ENCODE measurements at regions not wholly inside any gene's neighbourhood (a gene's known extent, or its start where the extent isn't known, plus 50 kb on each side); places are given as distances from the start of the nearest gene placed in this dataset.

DNA sequence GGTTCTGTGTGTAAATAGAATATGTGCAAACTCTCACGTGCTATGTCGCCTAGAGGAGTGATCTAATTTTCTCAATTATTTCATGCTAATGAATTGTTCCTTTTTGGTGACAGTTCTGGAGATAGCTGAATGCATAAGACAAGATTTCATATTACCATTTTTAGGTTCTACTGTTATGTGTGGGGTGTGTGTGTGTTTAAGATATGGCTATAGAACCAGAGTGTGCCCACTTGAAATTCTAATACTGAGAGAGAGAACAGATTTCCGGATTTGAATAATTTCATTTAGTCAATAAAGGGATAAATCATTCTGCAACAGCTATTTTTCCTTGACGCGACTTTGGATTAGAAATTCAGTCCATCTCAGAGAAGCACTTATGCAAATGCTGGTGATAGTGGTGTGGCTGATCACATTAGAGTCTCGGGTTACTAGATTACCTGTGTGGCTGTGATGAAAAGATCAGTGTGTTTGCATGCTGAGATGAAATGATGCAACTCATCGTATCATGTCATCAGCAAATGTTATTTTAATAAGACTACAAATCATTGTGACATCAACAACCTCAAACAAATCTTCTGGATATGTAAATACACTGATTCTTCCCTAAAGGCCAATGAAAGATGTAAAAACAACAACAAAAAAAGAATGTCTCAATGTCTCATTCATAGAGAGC is 415.9 kb downstream of the EPHA4 start:
- TF ChIP-seq, protein P1, sequence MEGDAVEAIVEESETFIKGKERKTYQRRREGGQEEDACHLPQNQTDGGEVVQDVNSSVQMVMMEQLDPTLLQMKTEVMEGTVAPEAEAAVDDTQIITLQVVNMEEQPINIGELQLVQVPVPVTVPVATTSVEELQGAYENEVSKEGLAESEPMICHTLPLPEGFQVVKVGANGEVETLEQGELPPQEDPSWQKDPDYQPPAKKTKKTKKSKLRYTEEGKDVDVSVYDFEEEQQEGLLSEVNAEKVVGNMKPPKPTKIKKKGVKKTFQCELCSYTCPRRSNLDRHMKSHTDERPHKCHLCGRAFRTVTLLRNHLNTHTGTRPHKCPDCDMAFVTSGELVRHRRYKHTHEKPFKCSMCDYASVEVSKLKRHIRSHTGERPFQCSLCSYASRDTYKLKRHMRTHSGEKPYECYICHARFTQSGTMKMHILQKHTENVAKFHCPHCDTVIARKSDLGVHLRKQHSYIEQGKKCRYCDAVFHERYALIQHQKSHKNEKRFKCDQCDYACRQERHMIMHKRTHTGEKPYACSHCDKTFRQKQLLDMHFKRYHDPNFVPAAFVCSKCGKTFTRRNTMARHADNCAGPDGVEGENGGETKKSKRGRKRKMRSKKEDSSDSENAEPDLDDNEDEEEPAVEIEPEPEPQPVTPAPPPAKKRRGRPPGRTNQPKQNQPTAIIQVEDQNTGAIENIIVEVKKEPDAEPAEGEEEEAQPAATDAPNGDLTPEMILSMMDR (IDR thresholded peaks at IDR 0.05): no peak
- TF ChIP-seq POLR2A (IDR thresholded peaks at IDR 0.05): no peak
- Histone ChIP-seq H3K27me3 (no peaks in the 10 kb centered on the region), H3K9me3 (no peaks in the 10 kb centered on the region), H3K4me1 (no peaks in the 10 kb centered on the region), H3K27ac (no peak overlapping the region), H3K36me3 (no peaks in the 10 kb centered on the region), H3K4me3 (no peak overlapping the region)
- no peak for DNase-seq
- intact Hi-C loops (cut with DNase I; ENCODE audit: low total_unique reads): no loop called here

DNA sequence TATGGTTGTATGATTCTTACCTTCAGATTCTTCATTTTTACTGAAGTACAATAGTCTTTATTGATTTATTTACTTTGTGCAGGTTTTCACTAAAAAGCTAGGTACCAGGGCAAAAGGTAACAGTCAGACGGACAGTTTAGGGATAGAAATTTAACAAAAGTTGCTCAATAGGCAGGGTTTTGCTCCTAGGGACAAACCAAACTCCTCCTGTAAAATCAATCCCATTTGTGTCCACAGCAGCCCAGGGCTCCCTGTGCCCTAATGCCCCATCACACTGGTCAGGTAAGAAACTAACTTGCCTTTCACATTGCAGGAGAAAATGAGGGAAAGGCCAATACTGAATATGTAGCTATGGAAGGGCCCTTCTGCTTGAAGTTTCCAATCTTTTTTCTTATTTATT is 410.9 kb downstream of the EPHA4 start:
- no peak overlapping the region for H3K27ac ChIP-seq
- H3K4me3 ChIP-seq: no peak overlapping the region
- no peaks in the 10 kb centered on the region for H3K9me3 ChIP-seq
- H3K4me1 ChIP-seq: no peaks in the 10 kb centered on the region
- H3K27me3 ChIP-seq: no peaks in the 10 kb centered on the region
- TF ChIP-seq POLR2A (IDR thresholded peaks at IDR 0.05): no peak
- TF ChIP-seq, protein P1 (IDR thresholded peaks at IDR 0.05): no peak
- no peaks in the 10 kb centered on the region for H3K36me3 ChIP-seq
- intact Hi-C loops (cut with DNase I; ENCODE audit: low total_unique reads): no loop called here
- DNase-seq: no peak

DNA sequence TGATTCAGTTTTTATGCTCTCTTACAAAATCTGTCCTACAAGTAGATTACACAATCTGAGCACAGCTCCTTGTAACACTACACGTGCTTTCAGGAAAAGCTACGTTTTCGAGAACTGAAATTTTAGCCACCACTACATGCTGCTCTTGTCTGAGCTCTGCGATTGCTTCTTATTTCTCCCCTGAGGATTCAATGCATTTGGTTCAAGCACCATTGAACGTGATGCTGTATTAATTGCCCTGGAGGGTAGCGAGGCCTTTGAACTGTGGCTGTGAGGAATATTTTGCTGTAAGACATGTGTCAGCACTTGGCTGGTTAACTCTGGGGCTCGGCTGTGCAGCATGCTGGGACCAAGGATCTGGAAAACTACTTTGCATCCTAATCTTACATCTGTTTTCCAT is 405.8 kb downstream of the EPHA4 start:
- no peaks in the 10 kb centered on the region for H3K36me3 ChIP-seq
- TF ChIP-seq, protein P1 (IDR thresholded peaks at IDR 0.05): no peak
- no peak for TF ChIP-seq POLR2A (IDR thresholded peaks at IDR 0.05)
- no peak overlapping the region for H3K27ac ChIP-seq
- H3K27me3 ChIP-seq: no peaks in the 10 kb centered on the region
- no peak for DNase-seq
- no peaks in the 10 kb centered on the region for H3K4me1 ChIP-seq
- H3K9me3 ChIP-seq: no peaks in the 10 kb centered on the region
- intact Hi-C loops (cut with DNase I; ENCODE audit: low total_unique reads): no loop called here
- no peak overlapping the region for H3K4me3 ChIP-seq

DNA sequence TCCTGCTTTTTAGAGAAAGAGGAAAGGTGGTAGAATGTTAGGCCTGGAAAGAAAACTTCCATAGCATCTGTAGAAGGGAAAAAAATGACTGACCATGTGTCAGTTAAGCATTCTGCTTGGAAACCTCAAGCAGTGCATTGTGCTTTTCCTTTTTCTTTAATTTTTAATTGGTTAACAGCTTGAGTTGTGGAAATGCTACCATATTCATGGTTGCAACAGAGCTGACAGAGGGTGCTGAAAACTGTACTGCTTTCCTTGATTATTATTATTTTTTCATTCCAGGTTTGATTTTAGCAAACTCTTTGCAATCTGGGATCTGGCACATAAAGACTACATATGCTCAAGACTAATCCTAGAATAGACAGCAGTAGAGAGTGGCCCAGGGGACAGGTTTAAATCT is 404.5 kb downstream of the EPHA4 start:
- no peak overlapping the region for H3K27ac ChIP-seq
- no peak for TF ChIP-seq POLR2A (IDR thresholded peaks at IDR 0.05)
- TF ChIP-seq, protein P1 (IDR thresholded peaks at IDR 0.05): no peak
- H3K4me1 ChIP-seq: no peaks in the 10 kb centered on the region
- H3K36me3 ChIP-seq: no peaks in the 10 kb centered on the region
- no peak overlapping the region for H3K4me3 ChIP-seq
- no peaks in the 10 kb centered on the region for H3K9me3 ChIP-seq
- no peaks in the 10 kb centered on the region for H3K27me3 ChIP-seq
- intact Hi-C loops (cut with DNase I; ENCODE audit: low total_unique reads): no loop called here
- no peak for DNase-seq

DNA sequence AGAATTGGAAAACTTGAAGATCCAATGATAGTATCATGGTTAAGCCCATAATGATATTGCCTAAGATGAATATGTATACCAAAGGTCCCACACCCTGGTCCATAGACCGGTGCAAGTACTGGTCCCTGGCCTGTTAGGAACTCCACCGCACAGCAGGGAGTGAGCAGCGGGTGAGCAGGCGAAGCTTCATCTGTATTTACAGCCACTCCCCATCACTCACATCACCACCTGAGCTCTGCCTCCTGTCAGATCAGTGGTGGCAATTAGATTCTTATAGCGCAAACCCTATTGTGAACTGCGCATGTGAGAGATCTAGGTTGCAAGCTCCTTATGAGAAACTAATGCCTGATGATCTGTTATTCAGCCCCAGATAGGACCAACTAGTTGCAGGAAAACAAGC is 402.4 kb downstream of the EPHA4 start:
- Histone ChIP-seq H3K9me3 (no peaks in the 10 kb centered on the region), H3K27me3 (no peaks in the 10 kb centered on the region), H3K36me3 (no peaks in the 10 kb centered on the region), H3K4me3 (no peak overlapping the region), H3K4me1 (no peaks in the 10 kb centered on the region), H3K27ac (no peak overlapping the region)
- no peak for DNase-seq
- intact Hi-C loops (cut with DNase I; ENCODE audit: low total_unique reads): no loop called here
- TF ChIP-seq POLR2A (IDR thresholded peaks at IDR 0.05): no peak
- TF ChIP-seq, protein P1 (IDR thresholded peaks at IDR 0.05): no peak
